ENCODE measurements at regions not wholly inside any gene's neighbourhood (a gene's known extent, or its start where the extent isn't known, plus 50 kb on each side); places are given as distances from the start of the nearest gene placed in this dataset.

- H3K36me3 Mint-ChIP-seq (ENCODE audit: insufficient read depth in 1 of 3, low read depth in 3 of 3), result 0 out of 7 replicates have a peak, but pooled peaks cover 0 to 2% (median 0%) of the 10 kb centered on the region in 3 experiments
- no CpG with 5 or more reads among the region's 3 CpGs for WGBS (ENCODE audit: extremely low coverage, insufficient read length, low lambda C conversion rate)
- no peak overlapping the region for H2AFZ ChIP-seq (ENCODE audit: low read length)
- H3K4me2 ChIP-seq (ENCODE audit: insufficient read depth, insufficient read length, low read length), result no peak overlapping the region
- H3K14ac ChIP-seq (ENCODE audit: insufficient read depth, low read length), result no peak overlapping the region
- no peak overlapping the region for H2AK5ac ChIP-seq (ENCODE audit: insufficient read length, low read length)
- no peak overlapping the region for H3T11ph ChIP-seq (ENCODE audit: low read length)
- H3K27ac Mint-ChIP-seq, result no peak overlapping the region
- no peak overlapping the region for H3K4ac ChIP-seq (ENCODE audit: low read depth, low read length)
- H2BK5ac ChIP-seq (ENCODE audit: insufficient read length, low read length), result no peak overlapping the region
- TF ChIP-seq CTCF (conservative IDR thresholded peaks at IDR 0.05), result no peak
- H2BK12ac ChIP-seq (ENCODE audit: insufficient read length, low read depth, low read length), result no peak overlapping the region
- H4K91ac ChIP-seq (ENCODE audit: insufficient read length, low read depth, low read length), result no peak overlapping the region
- no peak overlapping the region for H2BK20ac ChIP-seq (ENCODE audit: low read depth, low read length, poor library complexity, severe bottlenecking)
- no peak overlapping the region for H3K18ac ChIP-seq (ENCODE audit: insufficient read length, low read depth, low read length)
- H3K27ac ChIP-seq (ENCODE audit: insufficient read length, low read depth, low read length), result no peak overlapping the region
- H3K23ac ChIP-seq (ENCODE audit: insufficient read length, low read depth, low read length), result no peak overlapping the region
- no peak overlapping the region for H3K4me3 Mint-ChIP-seq
- no peaks in the 10 kb centered on the region for H3K23me2 ChIP-seq (ENCODE audit: insufficient read length, low read depth, low read length, poor library complexity, severe bottlenecking)
- H3K4me1 Mint-ChIP-seq, result no peaks in the 10 kb centered on the region
- H3K27me3 ChIP-seq (ENCODE audit: insufficient read depth, low read length), result no peaks in the 10 kb centered on the region
- no peak overlapping the region for H2BK15ac ChIP-seq (ENCODE audit: low read depth, low read length)
- no peaks in the 10 kb centered on the region for H3K79me2 ChIP-seq (ENCODE audit: insufficient read depth, low read length)
- H3K79me1 ChIP-seq (ENCODE audit: insufficient read depth, low read depth, low read length, poor library complexity, severe bottlenecking), result no peaks in the 10 kb centered on the region
- H3K4me1 ChIP-seq (ENCODE audit: insufficient read depth, low read length), result no peaks in the 10 kb centered on the region
- H3K9me3 Mint-ChIP-seq, result peaks cover 0 to under 1% of the 10 kb centered on the region in 2 experiments; a peak in 2 of 5 replicates
- no peak overlapping the region for H3K56ac ChIP-seq (ENCODE audit: insufficient read length, low read depth, low read length)
- H4K5ac ChIP-seq (ENCODE audit: insufficient read length, low read depth, low read length), result no peak overlapping the region
- H4K8ac ChIP-seq (replicated peaks; ENCODE audit: insufficient read length, low read depth, low read length), result no peak overlapping the region
- no peaks in the 10 kb centered on the region for H4K20me1 ChIP-seq (ENCODE audit: control insufficient read depth, insufficient read depth, insufficient read length)
- no peaks in the 10 kb centered on the region for H3K9me3 ChIP-seq (ENCODE audit: control insufficient read depth, low read depth, low read length)
- H3K27me3 Mint-ChIP-seq (ENCODE audit: low read depth), result no peaks in the 10 kb centered on the region; the same call in 1 of the 2 replicates
- no peak overlapping the region for H2BK120ac ChIP-seq (ENCODE audit: low read depth, low read length, poor library complexity, severe bottlenecking)
- H3K9ac ChIP-seq (ENCODE audit: extremely low read depth, insufficient read length, low read length), result no peak overlapping the region
- DNase-seq, result no peak
Measured at GRCh38 chr5:105197531-105197930, 1634.9 kb upstream of the NUDT12 start.
